Osteocyte (in vitro differentiated cells): ENCODE measurements at regions not wholly inside any gene's neighbourhood (a gene's known extent, or its start where the extent isn't known, plus 50 kb on each side); places are given as distances from the start of the nearest gene placed in this dataset.
"Not testable (repeated sequence)": the region's sequence is repeated elsewhere in the genome, so short reads cannot be mapped to it uniquely, and the experiment has no call there.

ENCODE experiments used
- DNase-seq: peaks from one replicate; pipeline ENCODE4 v3.0.0; 2021; ENCODE audit warnings: mixed read lengths; ENCODE audit not compliant: unreplicated experiment; ENCODE audit errors: extremely low spot score
- H3K27ac Mint-ChIP-seq: one replicate; pipeline ENCODE4 v1.8.0; 2021; ENCODE audit warnings: mild to moderate bottlenecking, mixed read lengths; ENCODE audit not compliant: unreplicated experiment
- H3K27me3 Mint-ChIP-seq: one replicate; pipeline ENCODE4 v1.8.0; 2021; ENCODE audit warnings: mixed read lengths; ENCODE audit not compliant: unreplicated experiment
- H3K36me3 Mint-ChIP-seq: one replicate; pipeline ENCODE4 v1.8.0; 2021; ENCODE audit warnings: mixed read lengths; ENCODE audit not compliant: unreplicated experiment
- H3K4me1 Mint-ChIP-seq: one replicate; pipeline ENCODE4 v1.8.0; 2021; ENCODE audit warnings: mixed read lengths; ENCODE audit not compliant: unreplicated experiment
- H3K4me3 Mint-ChIP-seq: one replicate; pipeline ENCODE4 v1.8.0; 2021; ENCODE audit warnings: mild to moderate bottlenecking, moderate library complexity, mixed read lengths; ENCODE audit not compliant: unreplicated experiment
- H3K9me3 Mint-ChIP-seq: one replicate; pipeline ENCODE4 v1.8.0; 2021; ENCODE audit warnings: mixed read lengths; ENCODE audit not compliant: unreplicated experiment
- CTCF ChIP-seq: fragments of 200-600 bp; sonication (generic); IDR thresholded peaks from 2 replicates; pipeline ENCODE4 v1.5.0; 2021; ENCODE audit warnings: antibody characterized with exemption, mild to moderate bottlenecking, moderate library complexity

DNA sequence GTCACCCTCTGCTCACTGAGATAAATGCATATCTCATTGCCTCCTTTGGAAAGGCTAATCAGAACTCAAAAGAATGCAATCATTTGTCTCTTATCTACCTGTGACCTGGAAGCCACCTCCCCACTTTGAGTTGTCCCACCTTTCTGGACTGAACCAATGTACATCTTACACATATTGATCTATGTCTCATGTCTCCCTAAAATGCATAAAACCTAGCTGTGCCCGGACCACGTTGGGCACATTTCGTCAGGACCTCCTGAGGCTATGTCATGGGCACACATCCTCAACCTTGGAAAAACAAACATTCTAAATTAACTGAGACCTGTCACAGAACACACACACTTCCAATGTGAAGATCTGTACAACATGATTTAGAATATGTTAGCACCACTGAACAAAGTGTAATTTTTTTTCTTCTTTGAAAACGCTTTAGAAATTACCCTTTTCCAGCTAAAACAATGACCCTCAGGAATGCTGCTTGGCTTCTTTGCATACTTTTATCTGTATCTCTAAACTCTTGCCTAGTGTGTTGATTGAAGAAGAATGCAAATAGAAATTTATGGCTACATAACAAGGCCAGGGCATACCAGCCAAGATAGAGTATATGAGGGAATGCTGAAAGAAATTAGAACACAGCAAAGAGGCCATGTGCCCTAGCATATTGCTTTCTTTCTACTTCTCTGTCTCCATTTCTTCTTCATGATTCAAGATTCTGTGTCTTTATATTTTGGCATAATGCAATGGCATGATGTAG, 84.6 kb upstream of the DST start:
- Mint-ChIP-seq H3K9me3 (no peaks in the 10 kb centered on the region), H3K36me3 (no peaks in the 10 kb centered on the region), H3K27me3 (no peaks in the 10 kb centered on the region), H3K4me3 (no peak overlapping the region), H3K27ac (peak overlapping the region; percentile 58), H3K4me1 (peaks cover 75% of the 10 kb centered on the region)
- no peak for TF ChIP-seq CTCF
- no peak for DNase-seq

DNA sequence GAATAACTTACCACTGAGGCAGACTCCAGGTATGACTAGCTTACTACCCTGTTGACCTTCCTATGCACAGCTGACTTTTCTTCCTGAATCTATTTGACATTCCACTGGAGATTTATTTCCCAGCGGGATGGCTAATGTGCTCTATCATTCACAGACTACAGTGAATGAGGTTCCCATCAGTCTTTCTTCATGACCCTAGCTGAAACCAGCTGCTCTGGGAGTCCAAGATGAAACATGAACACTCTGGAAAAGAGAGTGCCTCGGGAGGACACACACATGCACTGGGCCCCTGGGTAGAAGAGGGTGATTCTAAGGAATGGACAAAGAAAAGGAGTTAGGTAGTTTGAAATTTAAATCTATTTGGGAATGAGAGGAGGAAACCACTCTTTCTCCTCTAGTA, 82.6 kb upstream of the DST start:
- no peak overlapping the region for H3K4me3 Mint-ChIP-seq
- no peak for TF ChIP-seq CTCF
- no peaks in the 10 kb centered on the region for H3K27me3 Mint-ChIP-seq
- peaks cover 62% of the 10 kb centered on the region for H3K4me1 Mint-ChIP-seq
- no peaks in the 10 kb centered on the region for H3K9me3 Mint-ChIP-seq
- H3K27ac Mint-ChIP-seq = peak overlapping the region; percentile 62
- no peak for DNase-seq
- H3K36me3 Mint-ChIP-seq = peaks cover under 1% of the 10 kb centered on the region

- H3K27ac Mint-ChIP-seq = no peak overlapping the region
- peaks cover 54% of the 10 kb centered on the region for H3K4me1 Mint-ChIP-seq
- DNase-seq = no peak
- peaks cover 3% of the 10 kb centered on the region for H3K9me3 Mint-ChIP-seq
- no peak overlapping the region for H3K4me3 Mint-ChIP-seq
- no peak for TF ChIP-seq CTCF
- no peaks in the 10 kb centered on the region for H3K27me3 Mint-ChIP-seq
- H3K36me3 Mint-ChIP-seq = peaks cover 5% of the 10 kb centered on the region
These were observed 81.8 kb upstream of the DST start for GRCh38 chr6:56724455-56724854.

DNA sequence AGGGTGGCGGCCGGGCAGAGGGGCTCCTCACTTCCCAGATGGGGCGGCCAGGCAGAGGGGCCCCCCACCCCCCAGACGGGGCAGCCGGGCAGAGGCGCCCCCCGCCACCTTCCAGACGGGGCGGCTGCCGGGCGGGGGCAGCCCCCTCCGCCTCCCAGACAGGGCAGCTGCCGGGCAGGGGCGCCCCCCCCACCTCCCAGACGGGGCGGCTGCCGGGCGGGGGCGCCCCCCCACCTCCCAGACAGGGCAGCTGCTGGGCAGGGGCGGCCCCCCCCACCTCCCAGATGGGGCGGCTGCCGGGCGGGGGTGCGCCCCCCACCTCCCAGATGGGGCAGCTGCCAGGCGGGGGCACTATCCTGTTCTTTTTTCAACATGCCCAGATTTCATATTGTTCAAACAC, 78.2 kb upstream of the DST start:
- peaks cover 13% of the 10 kb centered on the region for H3K36me3 Mint-ChIP-seq
- peaks cover 30% of the 10 kb centered on the region for H3K4me1 Mint-ChIP-seq
- H3K27me3 Mint-ChIP-seq = no peaks in the 10 kb centered on the region
- no peak for DNase-seq
- H3K4me3 Mint-ChIP-seq = no peak overlapping the region
- TF ChIP-seq CTCF = no peak
- no peak overlapping the region for H3K27ac Mint-ChIP-seq
- peaks cover 5% of the 10 kb centered on the region for H3K9me3 Mint-ChIP-seq

GRCh38 chr6:56720202-56720601, 77.5 kb upstream of the DST start:
- H3K4me3 Mint-ChIP-seq, H3K27me3 Mint-ChIP-seq, DNase-seq, H3K9me3 Mint-ChIP-seq, H3K27ac Mint-ChIP-seq: not testable (repeated sequence)
- Mint-ChIP-seq H3K4me1 (peaks cover 31% of the 10 kb centered on the region), H3K36me3 (peaks cover 13% of the 10 kb centered on the region)

DNA sequence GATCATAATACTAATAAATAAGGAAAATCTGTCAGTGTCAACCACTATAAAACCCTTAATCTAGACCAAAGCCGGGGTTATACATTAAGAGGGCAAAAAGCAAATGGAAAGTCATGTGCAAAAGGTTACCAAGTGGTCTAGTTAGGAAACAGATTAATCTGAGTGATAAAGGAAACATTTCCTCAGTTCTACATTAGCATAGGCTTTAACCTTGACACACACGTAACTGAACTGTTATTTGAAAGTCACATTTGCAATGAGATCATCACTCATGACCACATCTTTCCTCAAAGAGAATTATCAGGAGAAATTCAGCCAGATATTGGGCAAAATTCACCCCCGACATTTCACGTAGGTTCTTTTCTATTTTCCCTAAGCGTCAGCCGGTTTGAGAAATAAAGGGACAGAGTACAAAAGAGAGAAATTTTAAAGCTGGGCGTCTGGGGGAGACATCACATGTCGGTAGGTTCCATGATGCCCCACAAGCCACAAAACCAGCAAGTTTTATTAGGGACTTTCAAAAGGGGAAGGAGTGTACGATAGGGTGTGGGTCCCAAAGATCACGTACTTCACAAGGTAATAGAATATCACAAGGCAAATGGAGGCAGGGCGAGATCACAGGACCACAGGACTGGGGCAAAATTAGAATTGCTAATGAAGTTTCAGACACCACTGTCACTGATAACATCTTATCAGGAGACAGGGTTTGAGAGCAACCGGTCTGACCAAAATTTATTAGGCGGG, 76.8 kb upstream of the DST start:
- H3K27me3 Mint-ChIP-seq, DNase-seq: not testable (repeated sequence)
- peaks cover 13% of the 10 kb centered on the region for H3K36me3 Mint-ChIP-seq

More for the DNA sequence above, 76.8 kb upstream of the DST start:
- peaks cover 31% of the 10 kb centered on the region for H3K4me1 Mint-ChIP-seq
- H3K27ac Mint-ChIP-seq, H3K4me3 Mint-ChIP-seq, H3K9me3 Mint-ChIP-seq: not testable (repeated sequence)
